Renal cortical epithelial cell (primary cell): ENCODE measurements at regions not wholly inside any gene's neighbourhood (a gene's known extent, or its start where the extent isn't known, plus 50 kb on each side); places are given as distances from the start of the nearest gene placed in this dataset.
"Not testable (repeated sequence)": the region's sequence is repeated elsewhere in the genome, so short reads cannot be mapped to it uniquely, and the experiment has no call there.

Experiments
- DNase-seq: peaks from one replicate; pipeline ENCODE4 v3.0.0-alpha.2; 2011; ENCODE audit warnings: low read depth

DNA sequence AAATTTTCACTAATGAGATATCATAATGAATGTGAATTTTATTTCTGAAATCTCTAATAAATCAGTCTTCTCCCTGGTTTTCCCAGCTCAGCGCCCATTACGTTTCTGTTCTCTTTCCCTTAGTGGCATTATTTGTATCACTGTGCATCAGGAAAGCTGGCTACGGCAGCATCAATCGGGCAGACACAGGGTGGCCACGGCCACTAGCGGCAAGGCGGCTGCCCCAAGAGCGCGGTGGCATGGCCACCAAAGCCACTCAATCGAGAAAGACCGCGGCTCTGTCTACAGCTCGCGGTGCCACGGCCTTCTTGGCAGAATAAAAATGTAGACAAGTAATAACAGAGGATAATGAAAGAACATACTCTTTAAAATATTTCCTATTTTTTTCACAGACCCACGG, 168.0 kb downstream of the RPIA start:
- no peak for DNase-seq

DNA sequence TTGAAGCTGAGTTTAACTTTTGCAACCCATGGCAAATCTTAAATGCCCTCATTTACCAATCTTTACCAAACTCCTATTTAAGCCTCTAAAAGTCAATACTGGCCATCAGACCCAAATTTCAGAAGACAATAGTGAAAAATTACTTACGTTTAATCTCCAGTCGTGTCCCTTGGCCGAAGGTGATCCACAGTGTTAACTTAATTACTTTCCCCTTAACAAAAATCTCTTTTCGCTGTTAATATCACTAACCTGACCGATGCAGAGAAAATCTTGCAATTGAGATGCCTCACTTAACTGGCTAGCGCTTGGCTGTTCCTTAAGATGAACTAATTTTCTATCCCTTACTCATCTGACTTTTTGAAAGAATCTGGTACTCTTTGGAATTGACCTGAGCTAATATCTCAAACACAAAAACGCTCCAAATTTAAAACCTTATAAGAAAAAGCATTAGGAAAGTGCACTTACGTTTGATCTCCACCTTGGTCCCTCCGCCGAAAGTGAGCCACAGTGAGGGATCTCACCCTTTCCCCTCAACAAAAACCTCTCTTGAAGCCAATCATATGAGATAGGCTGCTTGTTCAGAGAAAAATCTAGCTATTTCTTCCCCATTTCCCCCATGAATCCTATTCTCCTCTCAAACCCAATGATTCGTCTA, 169.1 kb downstream of the RPIA start:
- no peak for DNase-seq

DNA sequence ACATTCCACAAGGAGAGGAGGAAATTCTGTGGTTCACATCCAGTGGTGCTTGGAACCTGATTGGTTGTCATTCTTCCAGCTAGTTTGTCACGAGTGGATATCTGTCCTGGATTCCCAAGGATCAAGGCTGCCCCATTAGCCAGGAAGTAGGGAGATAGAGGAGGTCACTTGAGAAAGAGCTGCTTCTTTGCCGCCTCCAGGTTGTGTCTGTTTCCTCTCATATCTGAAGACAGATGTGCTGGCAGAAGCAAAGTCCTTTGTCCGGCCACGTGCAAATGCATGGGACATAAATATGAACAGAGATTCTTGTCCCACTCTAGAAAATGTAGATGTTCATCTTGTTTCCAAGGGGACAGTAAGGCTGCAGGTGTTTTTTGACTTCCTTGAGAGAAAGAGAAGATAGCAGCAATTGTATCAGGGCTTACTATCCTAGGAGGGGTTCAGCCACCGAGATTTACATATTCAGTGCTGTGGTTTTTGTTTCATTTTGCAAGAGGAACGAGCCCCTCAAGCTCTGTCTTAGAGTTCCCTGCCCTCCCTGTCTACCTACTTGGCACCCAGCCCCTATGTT, 174.4 kb downstream of the RPIA start:
- DNase-seq, result no peak

DNA sequence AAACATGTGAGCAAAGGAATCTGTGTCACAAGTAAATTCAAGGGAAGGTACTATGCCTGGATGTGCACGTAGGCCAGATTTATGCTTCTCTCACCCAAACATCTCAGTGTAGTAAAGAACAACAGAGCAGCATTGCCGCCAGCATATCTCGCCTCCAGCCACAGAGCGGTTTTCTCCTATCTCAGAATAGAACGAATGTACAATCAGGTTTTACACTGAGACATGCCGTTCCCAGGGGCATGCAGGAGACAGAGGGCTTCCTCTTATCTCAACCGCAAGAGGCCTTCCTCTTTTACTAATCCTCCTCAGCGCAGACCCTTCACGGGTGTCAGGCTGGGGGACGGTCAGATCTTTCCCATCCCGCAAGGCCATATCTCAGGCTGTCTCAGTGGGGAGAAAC, 175.3 kb downstream of the RPIA start:
- DNase-seq, result no peak

DNA sequence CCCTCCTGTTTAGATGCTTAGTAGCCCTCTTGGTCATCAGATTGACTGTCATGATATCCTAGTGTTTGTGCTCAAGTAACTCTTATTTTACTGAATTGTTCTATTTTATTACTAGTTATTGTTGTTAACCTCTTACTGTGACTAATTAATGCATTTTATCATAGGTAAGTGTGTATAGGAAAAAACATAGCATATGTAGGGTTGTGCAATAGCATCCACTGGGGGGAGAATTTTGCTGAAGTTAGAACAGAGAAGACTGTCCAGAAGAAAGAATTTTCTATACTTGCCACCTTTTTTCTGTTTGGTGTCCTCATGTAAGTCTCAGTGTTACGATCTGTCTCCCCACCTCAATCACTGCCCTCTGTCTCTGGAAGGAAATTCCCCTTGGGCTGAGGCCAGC, 177.4 kb downstream of the RPIA start:
- no peak for DNase-seq

DNA sequence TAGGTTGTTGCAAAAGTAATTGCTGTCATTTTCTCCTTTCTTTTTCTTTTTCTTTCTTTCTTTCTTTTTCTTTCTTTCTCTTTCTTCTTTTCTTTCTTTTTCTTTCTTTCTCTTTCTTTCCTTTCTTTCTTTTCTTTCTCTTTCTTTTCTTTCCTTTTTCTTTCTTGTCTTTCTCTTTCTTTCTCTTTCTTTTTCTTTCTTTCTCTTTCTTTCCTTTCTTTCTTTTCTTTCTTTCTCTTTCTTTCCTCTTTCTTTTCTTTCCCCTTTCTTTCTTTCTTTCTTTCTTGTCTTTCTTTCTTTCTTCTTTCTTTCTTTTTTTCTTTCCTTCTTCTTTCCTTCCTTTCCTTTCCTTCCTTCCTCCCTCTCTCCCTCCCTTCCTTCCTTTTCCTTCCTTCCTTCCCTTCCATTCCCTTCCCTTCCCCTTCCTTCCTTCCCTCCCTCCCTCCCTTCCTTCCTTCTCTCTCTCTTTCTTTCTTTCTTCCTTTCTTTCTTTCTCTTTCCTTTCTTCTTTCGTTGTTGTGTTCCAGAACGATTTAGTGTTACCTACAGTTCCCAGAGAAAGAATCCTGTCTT, 178.9 kb downstream of the RPIA start:
- DNase-seq, result no peak

DNA sequence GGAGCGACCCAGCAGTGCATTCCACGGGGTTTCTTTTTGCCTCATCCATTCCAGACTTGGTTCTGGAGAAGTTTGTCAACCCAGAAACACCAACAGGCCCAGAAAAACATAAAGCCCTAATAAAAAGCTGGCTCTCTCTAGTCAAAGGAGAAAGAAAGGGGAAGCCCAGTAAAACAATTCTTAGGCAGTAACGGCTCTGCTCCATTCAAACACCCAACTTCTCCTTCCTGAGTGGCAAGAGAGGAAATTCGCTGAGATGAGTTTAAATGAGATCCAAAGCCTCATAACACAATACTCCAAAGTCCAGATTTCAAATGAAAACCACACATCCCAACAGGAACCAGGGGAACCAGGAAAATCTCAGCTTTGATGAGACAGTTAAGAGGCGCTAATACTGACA, 179.9 kb downstream of the RPIA start:
- DNase-seq, result no peak

DNA sequence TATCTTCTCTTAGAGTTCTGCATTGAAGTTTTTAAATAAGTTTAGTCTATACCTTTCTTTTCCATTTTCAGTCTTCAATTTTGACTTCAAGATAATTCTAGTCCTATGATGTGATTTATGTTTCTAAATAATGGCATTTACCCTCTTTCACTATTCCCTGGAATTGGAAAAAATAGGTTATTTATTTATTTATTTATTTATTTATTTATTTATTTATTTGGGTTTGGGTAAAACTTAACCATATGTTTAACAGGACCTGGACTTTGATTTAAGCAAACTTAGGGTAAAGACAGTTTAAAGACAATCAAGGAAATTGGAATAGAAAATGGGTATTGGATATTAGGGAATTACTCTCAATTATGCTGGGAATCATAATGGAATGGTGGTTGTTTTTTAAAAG, 182.1 kb downstream of the RPIA start:
- no peak for DNase-seq

DNA sequence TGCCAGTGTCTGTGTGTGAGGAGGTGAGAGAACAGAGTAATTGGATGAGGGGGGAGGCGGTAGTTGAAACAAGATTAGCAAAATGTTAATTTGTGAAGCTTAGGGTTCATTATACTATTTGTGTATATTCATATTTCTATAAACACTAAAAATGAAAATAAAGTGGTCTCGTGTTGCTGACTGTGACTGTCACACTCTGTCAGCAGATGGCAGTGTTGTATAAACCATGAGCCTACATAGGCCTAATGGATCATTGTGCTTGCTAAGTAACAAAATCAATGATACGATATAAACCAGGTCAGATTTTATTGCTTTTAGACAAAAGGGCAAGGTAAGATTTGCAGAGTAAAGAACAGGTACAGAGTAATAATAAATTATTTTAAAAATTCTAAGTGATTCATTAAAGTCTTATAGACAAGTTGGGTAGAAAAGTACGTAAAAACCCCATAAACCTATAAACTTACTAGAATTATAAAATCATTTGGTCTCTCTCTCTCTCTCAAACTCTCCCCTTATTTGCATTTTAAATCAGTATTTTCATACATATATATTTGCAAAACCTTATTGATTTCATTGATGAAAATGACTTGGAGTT, 182.7 kb downstream of the RPIA start:
- DNase-seq, result peak; percentile 63

DNA sequence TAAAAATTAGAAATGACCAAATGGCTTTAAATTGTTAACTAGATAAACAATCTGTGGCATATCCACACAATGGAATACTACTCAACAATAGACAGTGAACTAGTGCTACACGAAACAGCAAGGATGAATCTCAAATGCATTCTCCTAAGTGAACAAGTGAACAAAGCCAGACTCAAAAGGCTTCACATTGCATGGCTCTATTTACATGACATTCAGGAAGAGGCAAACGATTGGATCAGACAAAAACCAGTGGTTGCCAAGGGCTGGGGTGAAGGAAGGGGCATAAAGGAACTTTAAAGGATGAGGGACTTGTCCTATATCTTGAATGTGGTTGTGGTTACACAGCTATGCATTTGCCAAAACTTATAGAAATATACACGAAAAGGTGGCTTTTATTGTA, 184.3 kb downstream of the RPIA start:
- no peak for DNase-seq

DNA sequence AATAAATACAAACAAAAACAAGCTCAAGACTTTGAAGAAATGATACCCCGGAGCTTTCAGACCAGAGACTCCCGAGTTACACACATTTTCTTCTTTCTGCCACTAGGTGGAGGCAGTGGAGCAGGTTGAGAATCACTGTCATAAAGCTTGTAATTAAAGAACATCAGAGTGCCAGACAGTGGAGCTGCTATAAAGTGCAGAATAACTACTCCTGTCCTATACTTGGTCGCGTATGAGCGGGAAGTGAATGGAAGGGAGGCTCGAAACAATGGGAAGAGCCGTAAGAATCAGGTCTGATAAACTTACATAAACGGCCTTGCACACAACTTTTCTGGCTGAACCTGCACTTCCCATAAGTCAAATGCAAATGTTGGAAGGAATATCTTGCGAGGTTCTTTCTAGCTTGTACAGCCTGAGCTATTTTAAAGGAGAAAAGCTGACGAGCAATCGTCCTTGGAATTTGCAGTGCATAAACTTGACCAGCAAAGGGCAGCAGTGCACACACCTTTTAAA, 189.0 kb downstream of the RPIA start:
- peak; percentile 65 for DNase-seq

DNA sequence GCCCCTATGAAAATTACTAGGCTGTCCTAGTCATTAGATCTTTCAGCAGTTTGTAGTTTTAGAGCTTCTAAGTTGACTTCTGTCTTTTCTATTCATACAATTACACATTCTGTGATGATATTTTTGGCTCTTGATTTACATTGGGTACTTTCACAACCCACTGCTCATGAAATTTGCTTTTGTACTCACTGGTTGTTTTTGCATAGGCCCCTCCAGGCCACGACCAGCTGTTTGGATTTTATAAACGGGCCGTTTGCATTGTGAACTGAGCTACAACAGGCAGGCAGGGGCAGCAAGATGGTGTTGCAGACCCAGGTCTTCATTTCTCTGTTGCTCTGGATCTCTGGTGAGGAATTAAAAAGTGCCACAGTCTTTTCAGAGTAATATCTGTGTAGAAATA, 193.8 kb downstream of the RPIA start:
- DNase-seq, result no peak

DNA sequence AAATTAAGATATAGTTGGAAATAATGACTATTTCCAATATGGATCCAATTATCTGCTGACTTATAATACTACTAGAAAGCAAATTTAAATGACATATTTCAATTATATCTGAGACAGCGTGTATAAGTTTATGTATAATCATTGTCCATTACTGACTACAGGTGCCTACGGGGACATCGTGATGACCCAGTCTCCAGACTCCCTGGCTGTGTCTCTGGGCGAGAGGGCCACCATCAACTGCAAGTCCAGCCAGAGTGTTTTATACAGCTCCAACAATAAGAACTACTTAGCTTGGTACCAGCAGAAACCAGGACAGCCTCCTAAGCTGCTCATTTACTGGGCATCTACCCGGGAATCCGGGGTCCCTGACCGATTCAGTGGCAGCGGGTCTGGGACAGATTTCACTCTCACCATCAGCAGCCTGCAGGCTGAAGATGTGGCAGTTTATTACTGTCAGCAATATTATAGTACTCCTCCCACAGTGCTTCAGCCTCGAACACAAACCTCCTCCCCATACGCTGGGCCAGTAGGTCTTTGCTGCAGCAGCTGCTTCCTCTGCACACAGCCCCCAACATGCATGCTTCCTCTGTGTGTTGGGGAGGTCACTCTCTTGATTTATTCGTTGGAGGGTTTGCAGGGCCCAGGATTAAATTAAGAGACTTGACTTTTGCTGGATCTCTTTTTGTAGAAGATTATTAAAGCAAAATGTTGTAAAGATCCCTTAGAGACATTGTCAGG, 194.4 kb downstream of the RPIA start:
- DNase-seq, result no peak

DNA sequence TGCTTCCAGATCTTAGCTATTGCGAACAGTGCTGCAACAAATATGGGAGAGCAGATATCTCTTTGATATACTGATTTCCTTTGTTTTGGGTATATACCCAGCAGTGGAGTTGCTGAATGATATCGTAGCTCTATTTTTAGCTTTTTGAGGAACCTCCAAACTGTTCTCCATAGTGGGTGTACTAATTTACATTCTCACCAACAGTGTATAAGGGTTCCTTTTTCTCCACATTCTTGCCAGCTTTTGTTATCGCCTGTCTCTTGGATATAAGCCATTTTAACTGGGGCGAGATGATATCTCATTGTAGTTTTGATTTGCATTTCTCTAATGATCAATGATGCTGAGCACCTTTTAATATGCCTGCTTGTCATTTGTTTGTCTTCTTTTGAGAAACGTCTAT, 196.0 kb downstream of the RPIA start:
- not testable (repeated sequence) for DNase-seq

DNA sequence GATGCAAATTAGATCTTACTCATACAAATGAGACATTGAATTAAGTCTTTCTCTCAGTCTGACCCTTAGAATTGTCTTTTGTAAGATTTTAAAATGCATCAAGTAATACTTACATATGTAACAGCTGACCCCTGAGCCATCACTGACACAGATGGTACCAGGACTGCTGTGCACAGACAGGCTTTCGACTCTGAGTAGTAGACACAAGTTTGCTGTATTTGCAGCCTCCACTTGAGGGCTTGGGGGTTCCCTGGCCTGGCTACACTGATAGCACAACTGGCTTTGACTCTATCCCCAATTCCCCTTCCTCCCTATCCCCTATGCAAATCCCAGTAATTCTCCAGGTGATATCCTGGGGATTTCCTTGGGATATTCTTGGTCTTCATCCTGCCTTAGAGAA, 200.7 kb downstream of the RPIA start:
- DNase-seq, result no peak

DNA sequence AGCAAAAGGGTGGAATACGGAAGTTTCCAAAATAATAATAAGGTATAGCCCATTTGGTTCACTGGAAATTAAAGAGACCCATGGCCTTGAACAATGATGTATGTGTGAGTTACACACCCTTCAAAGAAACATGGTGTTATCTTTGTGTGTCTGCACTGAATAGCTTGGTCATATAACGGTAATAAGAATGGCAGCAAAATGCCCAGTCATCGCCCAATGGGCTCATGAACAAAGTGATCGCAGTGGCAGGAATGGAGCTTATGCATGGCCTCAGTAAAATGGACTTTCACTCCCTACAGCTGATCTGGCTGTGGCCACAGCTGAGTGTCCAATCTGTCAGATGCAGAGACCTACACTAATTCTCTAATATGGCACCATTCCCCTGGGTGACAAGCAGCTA, 201.3 kb downstream of the RPIA start:
- no peak for DNase-seq

DNA sequence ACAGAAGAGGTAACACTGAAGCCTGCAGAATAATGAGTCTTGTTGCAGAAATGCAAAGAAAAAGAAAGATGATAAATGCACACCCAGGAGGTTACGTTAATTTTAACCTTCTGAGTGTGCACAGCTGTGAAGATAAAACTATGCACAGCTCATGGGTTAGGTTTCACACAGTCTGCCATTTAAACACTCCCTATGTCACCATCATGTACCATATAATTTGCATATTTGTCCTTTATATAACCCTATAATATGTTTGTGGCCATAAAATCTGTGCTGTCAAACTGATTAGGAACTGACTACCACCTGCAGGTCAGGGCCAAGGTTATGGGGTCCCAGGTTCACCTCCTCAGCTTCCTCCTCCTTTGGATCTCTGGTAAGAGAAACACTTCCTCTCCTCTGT, 205.5 kb downstream of the RPIA start:
- no peak for DNase-seq

DNA sequence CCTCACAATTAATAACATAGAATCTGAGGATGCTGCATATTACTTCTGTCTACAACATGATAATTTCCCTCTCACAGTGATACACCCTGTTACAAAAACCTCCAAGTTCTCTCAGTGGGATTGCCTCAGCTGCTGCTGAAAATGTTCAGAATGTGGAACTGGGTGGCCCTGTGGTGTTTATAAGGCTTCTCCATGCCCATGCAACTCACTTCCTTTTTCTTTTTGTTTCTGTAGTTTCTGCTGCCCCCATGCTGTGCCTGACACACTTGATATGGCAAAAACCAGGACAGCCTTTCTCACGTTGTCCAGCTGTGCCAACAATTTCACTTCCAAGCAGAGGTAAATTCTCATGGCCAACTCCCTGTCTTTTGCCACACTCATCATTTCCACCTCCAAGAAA, 206.2 kb downstream of the RPIA start:
- no peak for DNase-seq

DNA sequence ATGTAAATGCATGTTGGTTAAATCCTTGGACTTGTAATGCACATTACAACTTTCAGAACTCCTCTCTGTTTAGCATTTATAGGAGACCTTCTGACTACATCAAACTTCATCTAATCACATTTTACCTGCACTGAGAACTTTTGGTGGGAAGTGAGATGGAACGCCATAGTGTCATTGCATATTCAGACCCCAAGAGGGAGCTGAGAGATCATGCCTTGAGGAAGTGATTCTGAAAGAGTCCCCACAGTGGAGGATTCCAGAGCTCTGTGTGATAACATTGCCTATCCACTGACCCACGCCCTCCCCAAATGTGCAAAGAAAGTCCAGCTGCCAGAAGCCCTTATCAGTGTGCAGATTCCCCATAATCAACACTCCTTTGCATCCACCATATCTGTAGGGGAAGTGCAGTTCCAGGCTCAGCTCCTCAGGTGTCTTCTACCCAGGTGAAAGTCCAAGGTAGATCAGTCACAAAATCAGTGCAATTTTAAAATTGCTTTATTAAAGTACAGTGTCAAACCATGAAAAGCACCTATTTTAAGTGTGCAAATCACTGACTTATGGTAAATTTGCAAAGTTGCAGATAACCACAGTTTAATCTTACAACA, 212.4 kb downstream of the RPIA start:
- DNase-seq, result peak; percentile 32

DNA sequence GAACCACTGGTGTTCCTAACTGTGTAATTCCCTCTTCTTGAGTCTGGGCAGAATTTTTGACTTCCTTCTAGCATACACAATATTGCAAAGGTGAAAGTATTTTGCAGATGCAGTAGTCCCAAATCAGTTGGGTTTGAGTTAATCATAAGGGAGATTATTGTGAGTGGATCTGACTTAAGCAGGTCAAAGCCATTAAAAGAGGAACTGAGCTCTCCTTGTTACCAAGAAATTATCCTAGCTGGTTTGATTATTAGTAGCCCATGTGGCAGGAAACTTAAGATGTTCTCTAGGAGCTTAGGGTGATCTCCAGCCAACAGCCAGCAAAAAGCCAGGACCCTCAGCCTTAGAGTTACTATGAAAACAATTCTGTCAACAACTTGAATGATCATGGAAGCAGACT, 221.8 kb downstream of the RPIA start:
- no peak for DNase-seq

DNA sequence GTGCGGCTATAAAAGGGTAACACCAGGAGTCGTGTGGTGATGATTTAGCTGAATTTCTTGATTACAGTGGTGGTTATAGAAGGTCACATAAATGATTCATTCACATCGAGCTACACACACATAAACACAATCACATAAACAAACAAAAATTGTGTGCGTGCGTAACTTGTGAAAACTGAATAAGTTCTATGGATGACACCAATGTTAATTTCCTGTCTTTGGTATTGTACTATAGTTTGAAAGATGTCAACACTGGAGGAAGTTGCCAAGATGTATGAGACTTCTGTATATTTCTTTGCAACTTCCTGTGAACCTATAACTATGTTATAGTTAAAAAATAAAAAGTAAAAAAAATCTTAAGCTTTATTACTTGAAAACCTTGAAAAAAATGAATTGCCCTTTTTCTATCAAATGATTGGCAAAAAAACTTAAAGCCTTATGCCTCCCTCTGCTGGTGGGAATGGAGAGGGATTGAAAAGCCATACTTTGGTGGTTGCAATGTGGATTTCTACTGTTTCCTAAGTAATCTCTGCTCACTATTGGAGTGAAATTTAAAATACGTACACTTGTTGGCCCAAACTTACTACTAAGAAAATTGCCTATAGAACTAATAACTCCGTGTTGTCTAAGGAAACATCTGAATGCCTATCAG, 227.7 kb downstream of the RPIA start:
- DNase-seq, result peak; percentile 30

DNA sequence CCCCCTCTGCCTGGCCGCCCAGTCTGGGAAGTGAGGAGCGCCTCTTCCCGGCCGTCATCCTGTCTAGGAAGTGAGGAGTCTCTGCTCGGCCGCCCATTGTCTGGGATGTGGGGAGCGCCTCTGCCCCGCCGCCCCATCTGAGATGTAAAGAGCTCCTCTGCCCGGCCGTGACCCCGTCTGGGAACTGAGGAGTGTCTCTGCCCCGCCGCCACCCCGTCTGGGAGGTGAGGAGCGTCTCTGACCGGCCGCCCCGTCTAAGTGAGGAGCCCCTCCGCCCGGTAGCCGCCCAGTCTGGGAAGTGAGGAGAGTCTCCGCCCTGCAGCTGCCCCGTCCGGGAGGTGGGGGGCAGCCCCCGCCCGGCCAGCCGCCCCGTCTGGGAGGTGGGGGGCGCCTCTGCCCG, 228.9 kb downstream of the RPIA start:
- not testable (repeated sequence) for DNase-seq
